DMS 273 treated with DMSO at 0.1 percent for 48 hours (cell line): ENCODE measurements at regions not wholly inside any gene's neighbourhood (a gene's known extent, or its start where the extent isn't known, plus 50 kb on each side); places are given as distances from the start of the nearest gene placed in this dataset.
"Not testable (repeated sequence)": the region's sequence is repeated elsewhere in the genome, so short reads cannot be mapped to it uniquely, and the experiment has no call there.

Source experiments
- DNase-seq: peaks from one replicate; lab custom pipeline; 2025; lab: John Stamatoyannopoulos, UW

GRCh38 chr4:72875545-72875944 is 194.0 kb downstream of the COX18 start:
- DNase-seq = no peak

- DNase-seq = no peak
Observed at GRCh38 chr4:72875138-72875537, 194.4 kb downstream of the COX18 start.

GRCh38 chr4:72864898-72865297 is 204.6 kb downstream of the COX18 start:
- no peak for DNase-seq

GRCh38 chr4:72864277-72864676 is 205.2 kb downstream of the COX18 start:
- DNase-seq = not testable (repeated sequence)

GRCh38 chr4:72860766-72861165 is 208.8 kb downstream of the COX18 start:
- DNase-seq = no peak

- no peak for DNase-seq
Observed at GRCh38 chr4:72858328-72858727, 211.2 kb downstream of the COX18 start.

- DNase-seq = no peak
Observed at GRCh38 chr4:72857787-72858186, 211.7 kb downstream of the COX18 start.

GRCh38 chr4:72857216-72857615 is 212.3 kb downstream of the COX18 start:
- DNase-seq = no peak

GRCh38 chr4:72846280-72847111 is 223.0 kb downstream of the COX18 start:
- no peak for DNase-seq

- no peak for DNase-seq
Observed at GRCh38 chr4:72843466-72843865, 226.1 kb downstream of the COX18 start.

- no peak for DNase-seq
Observed at GRCh38 chr4:72842323-72842722, 227.2 kb downstream of the COX18 start.

- not testable (repeated sequence) for DNase-seq
Observed at GRCh38 chr4:72840166-72840565, 229.3 kb downstream of the COX18 start.

GRCh38 chr4:72828864-72829263 is 240.7 kb downstream of the COX18 start:
- no peak for DNase-seq

- no peak for DNase-seq
Observed at GRCh38 chr4:72827968-72828367, 241.5 kb downstream of the COX18 start.

- DNase-seq = no peak
Observed at GRCh38 chr4:72820107-72820506, 249.4 kb downstream of the COX18 start.

- DNase-seq = no peak
Observed at GRCh38 chr4:72817012-72817411, 248.0 kb upstream of the ADAMTS3 start.

- DNase-seq = no peak
Observed at GRCh38 chr4:72814241-72814640, 245.2 kb upstream of the ADAMTS3 start.

GRCh38 chr4:72809208-72809607 is 240.2 kb upstream of the ADAMTS3 start:
- DNase-seq = no peak

GRCh38 chr4:72805284-72805683 is 236.3 kb upstream of the ADAMTS3 start:
- DNase-seq = no peak

- DNase-seq = no peak
Observed at GRCh38 chr4:72797486-72797885, 228.5 kb upstream of the ADAMTS3 start.

GRCh38 chr4:72791054-72791453 is 222.0 kb upstream of the ADAMTS3 start:
- no peak for DNase-seq

GRCh38 chr4:72786401-72786990 is 217.5 kb upstream of the ADAMTS3 start:
- no peak for DNase-seq

GRCh38 chr4:72779241-72779640 is 210.2 kb upstream of the ADAMTS3 start:
- DNase-seq = no peak

GRCh38 chr4:72777436-72777835 is 208.4 kb upstream of the ADAMTS3 start:
- DNase-seq = no peak
